Hepatocyte (in vitro differentiated cells): ENCODE measurements at regions not wholly inside any gene's neighbourhood (a gene's known extent, or its start where the extent isn't known, plus 50 kb on each side); places are given as distances from the start of the nearest gene placed in this dataset.

ENCODE experiments used
- EZH2 ChIP-seq: fragments of 200-600 bp; sonication (generic); IDR thresholded peaks from 2 replicates; pipeline ENCODE4 v1.6.1; 2016; ENCODE audit warnings: antibody characterized with exemption, mild to moderate bottlenecking, borderline replicate concordance
- EZH2phosphoT487 ChIP-seq: fragments of 200-600 bp; sonication (generic); IDR thresholded peaks from one replicate; pipeline ENCODE4 v1.6.1; 2018; ENCODE audit warnings: antibody characterized with exemption, mild to moderate bottlenecking, low read depth, moderate library complexity; ENCODE audit not compliant: unreplicated experiment, severe bottlenecking
- TF ChIP-seq, protein P1 (sequence below): fragments of 200-600 bp; sonication (generic); IDR thresholded peaks from 2 replicates; pipeline ENCODE4 v1.5.1; 2016; ENCODE audit warnings: antibody characterized with exemption, mild to moderate bottlenecking; ENCODE audit not compliant: poor library complexity

GRCh38 chr13:109667807-109668291, 118.5 kb downstream of the IRS2 start:
- TF ChIP-seq, protein P1, sequence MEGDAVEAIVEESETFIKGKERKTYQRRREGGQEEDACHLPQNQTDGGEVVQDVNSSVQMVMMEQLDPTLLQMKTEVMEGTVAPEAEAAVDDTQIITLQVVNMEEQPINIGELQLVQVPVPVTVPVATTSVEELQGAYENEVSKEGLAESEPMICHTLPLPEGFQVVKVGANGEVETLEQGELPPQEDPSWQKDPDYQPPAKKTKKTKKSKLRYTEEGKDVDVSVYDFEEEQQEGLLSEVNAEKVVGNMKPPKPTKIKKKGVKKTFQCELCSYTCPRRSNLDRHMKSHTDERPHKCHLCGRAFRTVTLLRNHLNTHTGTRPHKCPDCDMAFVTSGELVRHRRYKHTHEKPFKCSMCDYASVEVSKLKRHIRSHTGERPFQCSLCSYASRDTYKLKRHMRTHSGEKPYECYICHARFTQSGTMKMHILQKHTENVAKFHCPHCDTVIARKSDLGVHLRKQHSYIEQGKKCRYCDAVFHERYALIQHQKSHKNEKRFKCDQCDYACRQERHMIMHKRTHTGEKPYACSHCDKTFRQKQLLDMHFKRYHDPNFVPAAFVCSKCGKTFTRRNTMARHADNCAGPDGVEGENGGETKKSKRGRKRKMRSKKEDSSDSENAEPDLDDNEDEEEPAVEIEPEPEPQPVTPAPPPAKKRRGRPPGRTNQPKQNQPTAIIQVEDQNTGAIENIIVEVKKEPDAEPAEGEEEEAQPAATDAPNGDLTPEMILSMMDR, result no peak
- no peak for TF ChIP-seq EZH2phosphoT487
- no peak for TF ChIP-seq EZH2
